ENCODE measurements at regions not wholly inside any gene's neighbourhood (a gene's known extent, or its start where the extent isn't known, plus 50 kb on each side); places are given as distances from the start of the nearest gene placed in this dataset.
A peak's percentile ranks its signal among the peaks of the same experiment; 100 is the strongest.

- DNase-seq (ENCODE audit: low read depth): no peak
These were observed 262.9 kb upstream of the MAGI2 start for GRCh38 chr7:79716329-79716728.

GRCh38 chr7:79714081-79714480, 260.6 kb upstream of the MAGI2 start:
- no peak for DNase-seq (ENCODE audit: low read depth)

GRCh38 chr7:79713276-79713675, 259.8 kb upstream of the MAGI2 start:
- no peak for DNase-seq (ENCODE audit: low read depth)

- DNase-seq (ENCODE audit: low read depth): peak; percentile 7
These were observed 258.2 kb upstream of the MAGI2 start for GRCh38 chr7:79711660-79712059.

- peak; percentile 61 for DNase-seq (ENCODE audit: low read depth)
These were observed 256.3 kb upstream of the MAGI2 start for GRCh38 chr7:79709574-79710409.

GRCh38 chr7:79702116-79702515, 248.6 kb upstream of the MAGI2 start:
- peak; percentile 62 for DNase-seq (ENCODE audit: low read depth)

GRCh38 chr7:79692015-79692414, 238.5 kb upstream of the MAGI2 start:
- peak; percentile 96 for DNase-seq (ENCODE audit: low read depth)

GRCh38 chr7:79691074-79691473, 237.6 kb upstream of the MAGI2 start:
- no peak for DNase-seq (ENCODE audit: low read depth)

GRCh38 chr7:79684384-79684783, 230.9 kb upstream of the MAGI2 start:
- DNase-seq (ENCODE audit: low read depth): no peak

GRCh38 chr7:79683916-79684315, 230.4 kb upstream of the MAGI2 start:
- no peak for DNase-seq (ENCODE audit: low read depth)

- DNase-seq (ENCODE audit: low read depth): no peak
These were observed 229.9 kb upstream of the MAGI2 start for GRCh38 chr7:79683185-79683890.

GRCh38 chr7:79681454-79681853, 228.0 kb upstream of the MAGI2 start:
- no peak for DNase-seq (ENCODE audit: low read depth)

- no peak for DNase-seq (ENCODE audit: low read depth)
These were observed 220.5 kb upstream of the MAGI2 start for GRCh38 chr7:79673969-79674368.

GRCh38 chr7:79673421-79673820, 220.0 kb upstream of the MAGI2 start:
- no peak for DNase-seq (ENCODE audit: low read depth)

- DNase-seq (ENCODE audit: low read depth): no peak
These were observed 214.8 kb upstream of the MAGI2 start for GRCh38 chr7:79668292-79668691.

- DNase-seq (ENCODE audit: low read depth): no peak
These were observed 213.0 kb upstream of the MAGI2 start for GRCh38 chr7:79666472-79666871.

GRCh38 chr7:79664884-79665676, 211.6 kb upstream of the MAGI2 start:
- DNase-seq (ENCODE audit: low read depth): no peak

- DNase-seq (ENCODE audit: low read depth): no peak
These were observed 204.8 kb upstream of the MAGI2 start for GRCh38 chr7:79658304-79658703.

- DNase-seq (ENCODE audit: low read depth): peak; percentile 49
These were observed 199.7 kb upstream of the MAGI2 start for GRCh38 chr7:79653136-79653631.

GRCh38 chr7:79652619-79653018, 199.2 kb upstream of the MAGI2 start:
- peak; percentile 48 for DNase-seq (ENCODE audit: low read depth)

- DNase-seq (ENCODE audit: low read depth): no peak
These were observed 194.2 kb upstream of the MAGI2 start for GRCh38 chr7:79647711-79648110.

- no peak for DNase-seq (ENCODE audit: low read depth)
These were observed 192.8 kb upstream of the MAGI2 start for GRCh38 chr7:79646278-79646677.

All from iris pigment epithelial cell (primary cell).